ENCODE measurements at regions not wholly inside any gene's neighbourhood (a gene's known extent, or its start where the extent isn't known, plus 50 kb on each side); places are given as distances from the start of the nearest gene placed in this dataset.

GRCh38 chr4:181753207-181753606 lies 490.0 kb upstream of the TENM3 start:
- TF ChIP-seq POLR2A (IDR thresholded peaks at IDR 0.05), result no peak
- TF ChIP-seq CTCF (IDR thresholded peaks at IDR 0.05), result no peak
- no peak for TF ChIP-seq POLR2AphosphoS5 (IDR thresholded peaks at IDR 0.05; ENCODE audit: insufficient read depth in 1 of 2, low read depth in 1 of 2)

Measured in vagina (tissue), 2 donors.